CD8-positive, alpha-beta memory T cell (primary cell): ENCODE measurements at regions not wholly inside any gene's neighbourhood (a gene's known extent, or its start where the extent isn't known, plus 50 kb on each side); places are given as distances from the start of the nearest gene placed in this dataset.
"Not testable (repeated sequence)": the region's sequence is repeated elsewhere in the genome, so short reads cannot be mapped to it uniquely, and the experiment has no call there.

Source experiments
- CTCF ChIA-PET: fragments of 350-600 bp; sonication (Branson Sonifier 250); formaldehyde crosslinking; loops from one replicate; lab custom pipeline; 2021; ENCODE audit warnings: antibody characterized with exemption; lab: Charles Lee
- POLR2A ChIA-PET: fragments of 350-600 bp; sonication (Branson Sonifier 250); formaldehyde crosslinking; loops from one replicate; lab custom pipeline; 2021; ENCODE audit warnings: antibody characterized with exemption; lab: Charles Lee
- DNase-seq, 5 donors: peaks; one replicate each; pipeline versions ENCODE4 v3.0.0 to v3.0.0-alpha.2; 2020 to 2022; ENCODE audit warnings: mixed read lengths in 1 of 5
- H3K27ac ChIP-seq: one replicate; pipeline ENCODE4 v1.7.0; 2013; ENCODE audit warnings: low read depth, mild to moderate bottlenecking, low read length, moderate library complexity
- H3K27me3 ChIP-seq: 2 replicates; pipeline ENCODE4 v1.7.0; 2013; ENCODE audit warnings: low read length, mild to moderate bottlenecking; ENCODE audit not compliant: insufficient read depth, poor library complexity, severe bottlenecking
- H3K36me3 ChIP-seq: 2 replicates; pipeline ENCODE4 v1.7.0; 2013; ENCODE audit warnings: mild to moderate bottlenecking, low read length, moderate library complexity; ENCODE audit not compliant: insufficient read depth
- H3K4me1 ChIP-seq: 2 replicates; pipeline ENCODE4 v1.7.0; 2013; ENCODE audit warnings: mild to moderate bottlenecking, low read length, moderate library complexity; ENCODE audit not compliant: insufficient read depth
- H3K4me3 ChIP-seq: 2 replicates; pipeline ENCODE4 v1.7.0; 2013; ENCODE audit warnings: mild to moderate bottlenecking, low read length
- H3K9me3 ChIP-seq: 2 replicates; pipeline ENCODE4 v1.7.0; 2013; ENCODE audit warnings: mild to moderate bottlenecking, low read length
- H3K27ac Mint-ChIP-seq, 8 donors: one replicate each; pipeline ENCODE4 v1.8.0; 2020 to 2021; ENCODE audit warnings: mixed read lengths in 8 of 8, mild to moderate bottlenecking in 6 of 8, inconsistent platforms in 3 of 8, moderate library complexity in 3 of 8
- H3K27me3 Mint-ChIP-seq, 2 donors: one replicate each; pipeline ENCODE4 v1.8.0; 2020 to 2021; ENCODE audit warnings: mixed read lengths in 2 of 2, mild to moderate bottlenecking in 1 of 2, moderate library complexity in 1 of 2
- H3K36me3 Mint-ChIP-seq, 3 donors: one replicate each; pipeline ENCODE4 v1.8.0; 2020 to 2021; ENCODE audit warnings: mixed read lengths in 3 of 3, inconsistent platforms in 1 of 3, mild to moderate bottlenecking in 1 of 3
- H3K4me1 Mint-ChIP-seq, 3 donors: one replicate each; pipeline ENCODE4 v1.8.0; 2020 to 2021; ENCODE audit warnings: mixed read lengths in 3 of 3, inconsistent platforms in 1 of 3, mild to moderate bottlenecking in 1 of 3
- H3K4me3 Mint-ChIP-seq, 7 donors: one replicate each; pipeline ENCODE4 v1.8.0; 2020 to 2021; ENCODE audit warnings: mixed read lengths in 7 of 7, mild to moderate bottlenecking in 6 of 7, moderate library complexity in 4 of 7, inconsistent platforms in 2 of 7
- H3K9me3 Mint-ChIP-seq, 5 donors: one replicate each; pipeline ENCODE4 v1.8.0; 2020 to 2022; ENCODE audit warnings: mixed read lengths in 5 of 5, mild to moderate bottlenecking in 3 of 5, moderate library complexity in 2 of 5, inconsistent platforms in 1 of 5

GRCh38 chr4:62448911-62449310, 1248.8 kb downstream of the ADGRL3 start:
- peaks cover 0 to 33% (median 4%) of the 10 kb centered on the region in 5 donors for H3K9me3 Mint-ChIP-seq
- H3K36me3 Mint-ChIP-seq = no peaks in the 10 kb centered on the region
- no peak overlapping the region for H3K4me3 ChIP-seq
- no peaks in the 10 kb centered on the region for H3K27me3 ChIP-seq
- no peak for DNase-seq
- CTCF ChIA-PET = no interaction called here
- H3K9me3 ChIP-seq = no peaks in the 10 kb centered on the region
- H3K36me3 ChIP-seq = no peaks in the 10 kb centered on the region
- H3K4me3 Mint-ChIP-seq = no peak overlapping the region
- POLR2A ChIA-PET = no interaction called here
- no peak overlapping the region for H3K27ac Mint-ChIP-seq
- H3K27me3 Mint-ChIP-seq = no peaks in the 10 kb centered on the region
- no peak overlapping the region for H3K27ac ChIP-seq
- H3K4me1 Mint-ChIP-seq = no peaks in the 10 kb centered on the region
- no peaks in the 10 kb centered on the region for H3K4me1 ChIP-seq

- H3K36me3 Mint-ChIP-seq = peaks cover 0 to 3% (median 0%) of the 10 kb centered on the region in 3 donors
- H3K9me3 ChIP-seq = no peaks in the 10 kb centered on the region
- no peaks in the 10 kb centered on the region for H3K4me1 ChIP-seq
- no peaks in the 10 kb centered on the region for H3K27me3 ChIP-seq
- H3K36me3 ChIP-seq = no peaks in the 10 kb centered on the region
- no peak overlapping the region for H3K4me3 Mint-ChIP-seq
- H3K9me3 Mint-ChIP-seq = peaks cover 6 to 42% (median 32%) of the 10 kb centered on the region in 5 donors
- POLR2A ChIA-PET = no interaction called here
- CTCF ChIA-PET = no interaction called here
- H3K4me1 Mint-ChIP-seq = no peaks in the 10 kb centered on the region
- no peak overlapping the region for H3K27ac Mint-ChIP-seq
- no peak for DNase-seq
- H3K27ac ChIP-seq = no peak overlapping the region
- no peaks in the 10 kb centered on the region for H3K27me3 Mint-ChIP-seq
- H3K4me3 ChIP-seq = no peak overlapping the region
Observed at GRCh38 chr4:62439051-62439450, 1238.9 kb downstream of the ADGRL3 start.

- Histone ChIP-seq H3K9me3 (no peaks in the 10 kb centered on the region), H3K27ac (no peak overlapping the region), H3K4me1 (no peaks in the 10 kb centered on the region), H3K4me3 (no peak overlapping the region), H3K36me3 (no peaks in the 10 kb centered on the region), H3K27me3 (no peaks in the 10 kb centered on the region)
- Mint-ChIP-seq H3K4me3 (no peak overlapping the region), H3K4me1 (no peaks in the 10 kb centered on the region), H3K27me3 (no peaks in the 10 kb centered on the region), H3K36me3 (peaks cover 0 to 3% (median 0%) of the 10 kb centered on the region in 3 donors), H3K27ac (no peak overlapping the region), H3K9me3 (peaks cover 6 to 41% (median 30%) of the 10 kb centered on the region in 5 donors)
- ChIA-PET CTCF (no interaction called here), POLR2A (no interaction called here)
- DNase-seq = no peak
Observed at GRCh38 chr4:62434921-62435320, 1234.8 kb downstream of the ADGRL3 start.

GRCh38 chr4:62431513-62432231, 1231.5 kb downstream of the ADGRL3 start:
- H3K9me3 ChIP-seq, H3K36me3 ChIP-seq, H3K4me3 Mint-ChIP-seq, H3K4me1 Mint-ChIP-seq, H3K4me3 ChIP-seq, DNase-seq, H3K27ac ChIP-seq, H3K36me3 Mint-ChIP-seq, POLR2A ChIA-PET, H3K27me3 ChIP-seq, H3K27me3 Mint-ChIP-seq, CTCF ChIA-PET, H3K4me1 ChIP-seq: not testable (repeated sequence)
- H3K9me3 Mint-ChIP-seq = peaks cover 6 to 37% (median 21%) of the 10 kb centered on the region in 5 donors
- peak overlapping the region in 1 of 8 donors; percentile 26 for H3K27ac Mint-ChIP-seq

GRCh38 chr4:62429297-62429696, 1229.2 kb downstream of the ADGRL3 start:
- no peak overlapping the region for H3K4me3 Mint-ChIP-seq
- Histone ChIP-seq H3K4me1 (no peaks in the 10 kb centered on the region), H3K27me3 (no peaks in the 10 kb centered on the region), H3K27ac (no peak overlapping the region), H3K9me3 (no peaks in the 10 kb centered on the region), H3K36me3 (no peaks in the 10 kb centered on the region), H3K4me3 (no peak overlapping the region)
- H3K27me3 Mint-ChIP-seq = no peaks in the 10 kb centered on the region
- ChIA-PET CTCF (no interaction called here), POLR2A (no interaction called here)
- DNase-seq = no peak
- H3K9me3 Mint-ChIP-seq = peaks cover 7 to 28% (median 11%) of the 10 kb centered on the region in 5 donors
- no peak overlapping the region for H3K27ac Mint-ChIP-seq
- H3K36me3 Mint-ChIP-seq = no peaks in the 10 kb centered on the region
- no peaks in the 10 kb centered on the region for H3K4me1 Mint-ChIP-seq

GRCh38 chr4:62415256-62415655, 1215.1 kb downstream of the ADGRL3 start:
- Histone ChIP-seq H3K27ac (no peak overlapping the region), H3K36me3 (no peaks in the 10 kb centered on the region), H3K4me3 (no peak overlapping the region), H3K9me3 (no peaks in the 10 kb centered on the region), H3K27me3 (no peaks in the 10 kb centered on the region), H3K4me1 (no peaks in the 10 kb centered on the region)
- no peak for DNase-seq
- Mint-ChIP-seq H3K27me3 (no peaks in the 10 kb centered on the region), H3K27ac (no peak overlapping the region), H3K9me3 (peaks cover 5 to 25% (median 10%) of the 10 kb centered on the region in 5 donors), H3K4me3 (no peak overlapping the region), H3K4me1 (no peaks in the 10 kb centered on the region), H3K36me3 (no peaks in the 10 kb centered on the region)
- CTCF ChIA-PET = no interaction called here
- POLR2A ChIA-PET = no interaction called here

- no peak overlapping the region for H3K27ac Mint-ChIP-seq
- POLR2A ChIA-PET = no interaction called here
- no peaks in the 10 kb centered on the region for H3K27me3 Mint-ChIP-seq
- H3K4me1 ChIP-seq = no peaks in the 10 kb centered on the region
- no peak for DNase-seq
- CTCF ChIA-PET = no interaction called here
- no peaks in the 10 kb centered on the region for H3K36me3 Mint-ChIP-seq
- H3K27me3 ChIP-seq = no peaks in the 10 kb centered on the region
- no peaks in the 10 kb centered on the region for H3K9me3 ChIP-seq
- no peak overlapping the region for H3K27ac ChIP-seq
- no peak overlapping the region for H3K4me3 ChIP-seq
- H3K4me1 Mint-ChIP-seq = no peaks in the 10 kb centered on the region
- H3K9me3 Mint-ChIP-seq = peaks cover 2 to 27% (median 10%) of the 10 kb centered on the region in 5 donors
- no peaks in the 10 kb centered on the region for H3K36me3 ChIP-seq
- H3K4me3 Mint-ChIP-seq = no peak overlapping the region
Observed at GRCh38 chr4:62414563-62414962, 1214.4 kb downstream of the ADGRL3 start.

GRCh38 chr4:62410371-62411003, 1210.4 kb downstream of the ADGRL3 start:
- Histone ChIP-seq H3K4me1 (no peaks in the 10 kb centered on the region), H3K4me3 (no peak overlapping the region), H3K27ac (no peak overlapping the region), H3K27me3 (no peaks in the 10 kb centered on the region), H3K36me3 (no peaks in the 10 kb centered on the region), H3K9me3 (no peaks in the 10 kb centered on the region)
- Mint-ChIP-seq H3K36me3 (no peaks in the 10 kb centered on the region), H3K4me1 (no peaks in the 10 kb centered on the region), H3K9me3 (peaks cover under 1 to 28% (median 11%) of the 10 kb centered on the region in 5 donors), H3K4me3 (no peak overlapping the region), H3K27me3 (no peaks in the 10 kb centered on the region), H3K27ac (no peak overlapping the region)
- no peak for DNase-seq
- ChIA-PET CTCF (no interaction called here), POLR2A (no interaction called here)
